ENCODE measurements at regions not wholly inside any gene's neighbourhood (a gene's known extent, or its start where the extent isn't known, plus 50 kb on each side); places are given as distances from the start of the nearest gene placed in this dataset.

GRCh38 chr3:39748763-39749162 is 60.6 kb upstream of the MYRIP start:
- DNase-seq (ENCODE audit: low spot score) (no peak), FAIRE-seq (no peak)

GRCh38 chr3:39750712-39751111 is 58.7 kb upstream of the MYRIP start:
- FAIRE-seq = no peak
- DNase-seq (ENCODE audit: low spot score) = no peak

GRCh38 chr3:39751286-39751685 is 58.1 kb upstream of the MYRIP start:
- DNase-seq (ENCODE audit: low spot score) = no peak
- FAIRE-seq = no peak

GRCh38 chr3:39752019-39752637 is 57.3 kb upstream of the MYRIP start:
- FAIRE-seq (no peak), DNase-seq (ENCODE audit: low spot score) (no peak)

- DNase-seq (ENCODE audit: low spot score) (no peak), FAIRE-seq (no peak)
Observed at GRCh38 chr3:39752751-39753150, 56.7 kb upstream of the MYRIP start.

GRCh38 chr3:39753391-39753790 is 56.0 kb upstream of the MYRIP start:
- DNase-seq (ENCODE audit: low spot score) = no peak
- FAIRE-seq = no peak

GRCh38 chr3:39754549-39754948 is 54.9 kb upstream of the MYRIP start:
- no peak for FAIRE-seq

GRCh38 chr3:39755100-39755499 is 54.3 kb upstream of the MYRIP start:
- FAIRE-seq = no peak
- DNase-seq (ENCODE audit: low spot score) = no peak

More at GRCh38 chr3:39754549-39754948, 54.9 kb upstream of the MYRIP start:
- DNase-seq (ENCODE audit: low spot score) = no peak

GRCh38 chr3:39757307-39757706 is 52.1 kb upstream of the MYRIP start:
- DNase-seq (ENCODE audit: low spot score) (no peak), FAIRE-seq (no peak)
